A673 (cell line): ENCODE measurements at regions not wholly inside any gene's neighbourhood (a gene's known extent, or its start where the extent isn't known, plus 50 kb on each side); places are given as distances from the start of the nearest gene placed in this dataset.

ENCODE experiments used
- BruUV-seq: library from RNA; stranded (reverse); fragments of 400-500 nt; replicated peaks from 2 replicates; lab custom pipeline; 2021; lab: Mats Ljungman, UMichigan
- CTCF ChIA-PET: fragments of 300-600 bp; sonication (Branson Sonifier 250); formaldehyde crosslinking; loops from one replicate; lab custom pipeline; 2022; ENCODE audit warnings: antibody characterized with exemption; lab: Charles Lee
- POLR2A ChIA-PET: fragments of 300-600 bp; sonication (Branson Sonifier 250); formaldehyde crosslinking; loops from one replicate; lab custom pipeline; 2022; ENCODE audit warnings: antibody characterized with exemption; ENCODE audit not compliant: low non-redundant PET; lab: Charles Lee
- DNase-seq: peaks from one replicate; pipeline ENCODE4 v3.0.0-alpha.2; 2015; ENCODE audit warnings: low spot score
- H3K27ac ChIP-seq: fragments of 200-600 bp; sonication (generic); 2 replicates; pipeline ENCODE4 v1.5.1; 2016; ENCODE audit warnings: mixed run types, low read depth, mild to moderate bottlenecking, mixed read lengths, antibody characterized with exemption, low read length; ENCODE audit not compliant: poor library complexity, severe bottlenecking
- H3K27me3 ChIP-seq: fragments of 200-600 bp; sonication (generic); replicated peaks from 2 replicates; pipeline ENCODE4 v1.6.1; 2017; ENCODE audit warnings: mixed run types, low read depth, mild to moderate bottlenecking, mixed read lengths, antibody characterized with exemption, low read length; ENCODE audit not compliant: insufficient read depth, poor library complexity
- H3K36me3 ChIP-seq: fragments of 200-600 bp; sonication (generic); 2 replicates; pipeline ENCODE4 v1.6.1; 2016; ENCODE audit warnings: mixed run types, mild to moderate bottlenecking, mixed read lengths, antibody characterized with exemption, low read length; ENCODE audit not compliant: insufficient read depth, poor library complexity, severe bottlenecking
- H3K4me1 ChIP-seq: fragments of 200-600 bp; sonication (generic); 2 replicates; pipeline ENCODE4 v1.6.1; 2017; ENCODE audit warnings: mixed run types, mild to moderate bottlenecking, mixed read lengths, antibody characterized with exemption, low read length; ENCODE audit not compliant: insufficient read depth, poor library complexity, severe bottlenecking
- H3K4me3 ChIP-seq: fragments of 200-600 bp; sonication (generic); 2 replicates; pipeline ENCODE4 v1.5.1; 2016; ENCODE audit warnings: low read depth, mixed run types, mild to moderate bottlenecking, mixed read lengths, low read length; ENCODE audit not compliant: poor library complexity, severe bottlenecking
- H3K9me3 ChIP-seq: fragments of 200-600 bp; sonication (generic); 2 replicates; pipeline ENCODE4 v1.6.1; 2016; ENCODE audit warnings: mixed run types, low read depth, mild to moderate bottlenecking, mixed read lengths, antibody characterized with exemption, low read length; ENCODE audit not compliant: poor library complexity, severe bottlenecking
- CTCF ChIP-seq: fragments of 300-800, 200-600 bp; sonication (generic); conservative IDR thresholded peaks from 2 replicates; pipeline ENCODE4 v1.5.1; 2017; ENCODE audit warnings: low read depth, mild to moderate bottlenecking, antibody characterized with exemption, low read length, moderate library complexity, mixed read lengths
- EZH2 ChIP-seq: fragments of 200-600 bp; sonication (generic); IDR thresholded peaks from 2 replicates; pipeline ENCODE4 v1.6.1; 2017; ENCODE audit warnings: borderline replicate concordance, low read depth, mild to moderate bottlenecking, mixed read lengths, antibody characterized with exemption, low read length; ENCODE audit not compliant: poor library complexity, severe bottlenecking
- intact Hi-C: fragments of 100-400 bp; cut with micrococcal nuclease; formaldehyde crosslinking; loops from one replicate; pipeline ENCODE4 v1.10.0; 2022; ENCODE audit not compliant: unreplicated experiment

- no peak for TF ChIP-seq EZH2
- no peak for TF ChIP-seq CTCF
- DNase-seq: no peak
- ChIA-PET POLR2A (no interaction called here), CTCF (no interaction called here)
- Histone ChIP-seq H3K27ac (no peak overlapping the region), H3K4me3 (no peak overlapping the region), H3K9me3 (no peaks in the 10 kb centered on the region), H3K36me3 (no peaks in the 10 kb centered on the region), H3K27me3 (no peaks in the 10 kb centered on the region), H3K4me1 (no peaks in the 10 kb centered on the region)
- BruUV-seq: no TSS peak
- intact Hi-C loops: no loop called here
Measured at GRCh38 chr2:10233131-10234012, 69.3 kb upstream of the HPCAL1 start.

- Histone ChIP-seq H3K4me3 (no peak overlapping the region), H3K4me1 (no peaks in the 10 kb centered on the region), H3K9me3 (no peaks in the 10 kb centered on the region), H3K36me3 (no peaks in the 10 kb centered on the region), H3K27ac (no peak overlapping the region), H3K27me3 (no peaks in the 10 kb centered on the region)
- intact Hi-C loops: no loop called here
- no peak for DNase-seq
- TF ChIP-seq EZH2 (no peak), CTCF (no peak)
- BruUV-seq: no TSS peak
- POLR2A ChIA-PET: no interaction called here
- CTCF ChIA-PET: no interaction called here
Measured at GRCh38 chr2:10234013-10234306, 68.7 kb upstream of the HPCAL1 start.

- Histone ChIP-seq H3K4me1 (no peaks in the 10 kb centered on the region), H3K9me3 (no peaks in the 10 kb centered on the region), H3K27ac (no peak overlapping the region), H3K4me3 (no peak overlapping the region), H3K27me3 (no peaks in the 10 kb centered on the region), H3K36me3 (no peaks in the 10 kb centered on the region)
- no TSS peak for BruUV-seq
- ChIA-PET POLR2A (no interaction called here), CTCF (no interaction called here)
- intact Hi-C loops: no loop called here
- DNase-seq: no peak
- TF ChIP-seq EZH2 (no peak), CTCF (no peak)
Measured at GRCh38 chr2:10234409-10235094, 68.2 kb upstream of the HPCAL1 start.
